GM18951 (cell line): ENCODE measurements at regions not wholly inside any gene's neighbourhood (a gene's known extent, or its start where the extent isn't known, plus 50 kb on each side); places are given as distances from the start of the nearest gene placed in this dataset.

Source experiments
- POLR2A ChIP-seq: IDR thresholded peaks from 4 replicates; pipeline ENCODE4 v1.6.1; 2011; ENCODE audit warnings: mild to moderate bottlenecking; ENCODE audit not compliant: insufficient read length, insufficient read depth; ENCODE audit errors: extremely low read depth
- in situ Hi-C: fragments of 300-500 bp; cut with MboI; formaldehyde crosslinking; loops from one replicate; pipeline ENCODE4 v1.12.0; 2022; ENCODE audit warnings: low sequenced_read_pairs, mixed read lengths, inconsistent platforms; ENCODE audit not compliant: unreplicated experiment

- no peak for TF ChIP-seq POLR2A
- in situ Hi-C loops = no loop called here
Observed at GRCh38 chr9:129328355-129329042, 150.4 kb upstream of the IER5L start.

GRCh38 chr9:129327552-129328328 is 149.7 kb upstream of the IER5L start:
- no peak for TF ChIP-seq POLR2A
- in situ Hi-C loops = no loop called here

GRCh38 chr9:129326061-129327005 is 148.3 kb upstream of the IER5L start:
- in situ Hi-C loops = no loop called here
- TF ChIP-seq POLR2A = no peak

- in situ Hi-C loops = no loop called here
- TF ChIP-seq POLR2A = no peak
Observed at GRCh38 chr9:129324808-129325502, 146.9 kb upstream of the IER5L start.

GRCh38 chr9:129323999-129324553 is 146.0 kb upstream of the IER5L start:
- no peak for TF ChIP-seq POLR2A
- in situ Hi-C loops = no loop called here

GRCh38 chr9:129323376-129323998 is 145.4 kb upstream of the IER5L start:
- no peak for TF ChIP-seq POLR2A
- in situ Hi-C loops = no loop called here

- no peak for TF ChIP-seq POLR2A
- in situ Hi-C loops = no loop called here
Observed at GRCh38 chr9:129322641-129323375, 144.7 kb upstream of the IER5L start.

- TF ChIP-seq POLR2A = no peak
- in situ Hi-C loops = no loop called here
Observed at GRCh38 chr9:129322022-129322621, 144.1 kb upstream of the IER5L start.

GRCh38 chr9:129321286-129322021 is 143.4 kb upstream of the IER5L start:
- TF ChIP-seq POLR2A = no peak
- in situ Hi-C loops = no loop called here

GRCh38 chr9:129320575-129321285 is 142.7 kb upstream of the IER5L start:
- peak; percentile 59 for TF ChIP-seq POLR2A
- in situ Hi-C loops = no loop called here
